Suprapubic skin (tissue), 4 donors: ENCODE measurements at regions not wholly inside any gene's neighbourhood (a gene's known extent, or its start where the extent isn't known, plus 50 kb on each side); places are given as distances from the start of the nearest gene placed in this dataset.

Experiments used
- DNase-seq, 2 donors: peaks; one replicate each; pipeline ENCODE4 v3.0.0-alpha.2; 2019; ENCODE audit warnings: low spot score in 2 of 2
- H3K27ac ChIP-seq: fragments of 200-600 bp; sonication (generic); one replicate; pipeline ENCODE4 v1.5.1; 2019
- H3K27me3 ChIP-seq: fragments of 200-600 bp; sonication (generic); one replicate; pipeline ENCODE4 v1.5.1; 2019
- H3K36me3 ChIP-seq: fragments of 200-600 bp; sonication (generic); one replicate; pipeline ENCODE4 v1.5.1; 2019
- H3K4me1 ChIP-seq: fragments of 200-600 bp; sonication (generic); one replicate; pipeline ENCODE4 v1.5.1; 2019
- H3K4me3 ChIP-seq: fragments of 200-600 bp; sonication (generic); one replicate; pipeline ENCODE4 v1.5.1; 2019; ENCODE audit warnings: mild to moderate bottlenecking
- H3K9me3 ChIP-seq: fragments of 200-600 bp; sonication (generic); one replicate; pipeline ENCODE4 v1.5.1; 2019
- CTCF ChIP-seq, 2 donors: fragments of 200-600 bp in 1 of 2; fragments of 450-650 bp in 1 of 2; sonication (generic) in 1 of 2; IDR thresholded peaks; one replicate each; pipeline ENCODE4 v1.5.1; 2016 to 2019; ENCODE audit warnings: antibody characterized with exemption in 2 of 2, mild to moderate bottlenecking in 1 of 2, moderate library complexity in 1 of 2
- EP300 ChIP-seq: sonication (generic); formaldehyde crosslinking; IDR thresholded peaks from one replicate; pipeline ENCODE4 v1.6.1; 2017; ENCODE audit warnings: antibody characterized with exemption
- POLR2A ChIP-seq, 2 donors: fragments of 450-650 bp; IDR thresholded peaks; one replicate each; pipeline ENCODE4 v1.6.1; 2017; ENCODE audit warnings: antibody characterized with exemption in 2 of 2, mild to moderate bottlenecking in 2 of 2, moderate library complexity in 2 of 2
- POLR2AphosphoS5 ChIP-seq, 3 donors: sonication (generic); formaldehyde crosslinking; IDR thresholded peaks; one replicate each; pipeline ENCODE4 v1.6.1; 2017; ENCODE audit warnings: antibody characterized with exemption in 3 of 3
- WGBS: methylation state at CpG from one replicate; pipeline ENCODE4 v1.1.5; 2018; 5-methylcytosine and 5-hydroxymethylcytosine counted together

- H3K9me3 ChIP-seq = no peaks in the 10 kb centered on the region
- H3K27me3 ChIP-seq = no peaks in the 10 kb centered on the region
- no peaks in the 10 kb centered on the region for H3K36me3 ChIP-seq
- no peak for DNase-seq
- no peak overlapping the region for H3K27ac ChIP-seq
- 96% methylated on average over 5 of the region's 5 CpGs for WGBS
- no peak for TF ChIP-seq POLR2A (IDR thresholded peaks at IDR 0.05)
- no peak for TF ChIP-seq EP300
- no peak overlapping the region for H3K4me3 ChIP-seq
- no peaks in the 10 kb centered on the region for H3K4me1 ChIP-seq
Measured at GRCh38 chr2:156134887-156135286, 197.6 kb downstream of the NR4A2 start.

- Histone ChIP-seq H3K9me3 (no peaks in the 10 kb centered on the region), H3K4me1 (no peaks in the 10 kb centered on the region), H3K27ac (no peak overlapping the region), H3K4me3 (no peak overlapping the region), H3K36me3 (no peaks in the 10 kb centered on the region), H3K27me3 (no peaks in the 10 kb centered on the region)
- WGBS = 91% methylated on average over 1 of the region's 1 CpG
- TF ChIP-seq POLR2AphosphoS5 (IDR thresholded peaks at IDR 0.05) (no peak), CTCF (IDR thresholded peaks at IDR 0.05) (no peak), POLR2A (IDR thresholded peaks at IDR 0.05) (no peak), EP300 (no peak)
- DNase-seq = no peak
Measured at GRCh38 chr2:156132941-156133340, 199.6 kb downstream of the NR4A2 start.

- Histone ChIP-seq H3K36me3 (no peaks in the 10 kb centered on the region), H3K9me3 (no peaks in the 10 kb centered on the region), H3K27me3 (no peaks in the 10 kb centered on the region), H3K4me1 (no peaks in the 10 kb centered on the region), H3K4me3 (no peak overlapping the region), H3K27ac (no peak overlapping the region)
- TF ChIP-seq EP300 (no peak), CTCF (IDR thresholded peaks at IDR 0.05) (no peak), POLR2AphosphoS5 (IDR thresholded peaks at IDR 0.05) (no peak), POLR2A (IDR thresholded peaks at IDR 0.05) (no peak)
- WGBS = 96% methylated on average over 2 of the region's 2 CpGs
- DNase-seq = no peak
Measured at GRCh38 chr2:156132130-156132529, 200.4 kb downstream of the NR4A2 start.

- TF ChIP-seq POLR2AphosphoS5 (IDR thresholded peaks at IDR 0.05) = no peak
- no peak for DNase-seq
- Histone ChIP-seq H3K27ac (no peak overlapping the region), H3K4me1 (no peaks in the 10 kb centered on the region), H3K4me3 (no peak overlapping the region), H3K9me3 (no peaks in the 10 kb centered on the region), H3K27me3 (no peaks in the 10 kb centered on the region), H3K36me3 (no peaks in the 10 kb centered on the region)
- WGBS = 76% methylated on average over 2 of the region's 2 CpGs
Measured at GRCh38 chr2:156129227-156129626, 203.3 kb downstream of the NR4A2 start.

GRCh38 chr2:156125018-156125417 is 207.5 kb downstream of the NR4A2 start:
- Histone ChIP-seq H3K36me3 (no peaks in the 10 kb centered on the region), H3K27me3 (no peaks in the 10 kb centered on the region), H3K4me3 (no peak overlapping the region), H3K4me1 (no peaks in the 10 kb centered on the region), H3K9me3 (no peaks in the 10 kb centered on the region), H3K27ac (no peak overlapping the region)
- 75% methylated on average over 7 of the region's 7 CpGs for WGBS
- DNase-seq = no peak
- TF ChIP-seq EP300 (no peak), POLR2AphosphoS5 (IDR thresholded peaks at IDR 0.05) (no peak), POLR2A (IDR thresholded peaks at IDR 0.05) (no peak), CTCF (IDR thresholded peaks at IDR 0.05) (no peak)

- DNase-seq = no peak
- H3K4me1 ChIP-seq = no peaks in the 10 kb centered on the region
- H3K27me3 ChIP-seq = no peaks in the 10 kb centered on the region
- no peak overlapping the region for H3K27ac ChIP-seq
- no peak overlapping the region for H3K4me3 ChIP-seq
- H3K36me3 ChIP-seq = no peaks in the 10 kb centered on the region
- no peak for TF ChIP-seq POLR2A (IDR thresholded peaks at IDR 0.05)
- TF ChIP-seq EP300 = no peak
- TF ChIP-seq POLR2AphosphoS5 (IDR thresholded peaks at IDR 0.05) = no peak
- TF ChIP-seq CTCF (IDR thresholded peaks at IDR 0.05) = no peak
- no peaks in the 10 kb centered on the region for H3K9me3 ChIP-seq
Measured at GRCh38 chr2:156124458-156124857, 208.1 kb downstream of the NR4A2 start.
